B cell (primary cell): ENCODE measurements at regions not wholly inside any gene's neighbourhood (a gene's known extent, or its start where the extent isn't known, plus 50 kb on each side); places are given as distances from the start of the nearest gene placed in this dataset.
A peak's percentile ranks its signal among the peaks of the same experiment; 100 is the strongest.

ENCODE experiments used
- EZH2 ChIP-seq: IDR thresholded peaks from 2 replicates; pipeline ENCODE4 v1.6.1; 2012; ENCODE audit warnings: borderline replicate concordance, low read depth, mild to moderate bottlenecking, moderate library complexity, low read length; ENCODE audit not compliant: insufficient read depth, poor library complexity, severe bottlenecking
- TF ChIP-seq, protein P1 (sequence below): fragments of 200-600 bp; IDR thresholded peaks from one replicate; pipeline ENCODE4 v1.8.0; 2022; ENCODE audit warnings: antibody characterized with exemption, mild to moderate bottlenecking

DNA sequence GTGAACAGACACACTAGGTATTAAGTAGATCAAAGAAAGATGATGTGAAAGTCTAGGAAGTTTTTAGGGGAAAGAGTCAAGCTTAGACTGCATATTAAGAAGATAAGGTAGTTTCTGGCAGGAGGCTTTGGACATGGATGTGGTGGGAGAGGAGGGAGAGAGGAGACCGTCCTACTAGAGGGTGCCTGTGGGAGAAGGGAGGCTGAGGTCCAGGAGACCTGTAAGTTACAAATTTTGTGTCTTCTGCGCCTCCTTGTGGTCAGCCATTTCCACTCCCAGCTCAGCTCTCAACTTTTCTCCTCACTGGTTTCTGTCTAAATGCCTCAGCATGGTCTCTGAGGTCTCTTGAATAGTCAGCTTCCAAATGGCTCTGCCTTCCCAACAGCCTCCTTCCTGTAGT lies 193.5 kb downstream of the UNC5CL start:
- TF ChIP-seq, protein P1, sequence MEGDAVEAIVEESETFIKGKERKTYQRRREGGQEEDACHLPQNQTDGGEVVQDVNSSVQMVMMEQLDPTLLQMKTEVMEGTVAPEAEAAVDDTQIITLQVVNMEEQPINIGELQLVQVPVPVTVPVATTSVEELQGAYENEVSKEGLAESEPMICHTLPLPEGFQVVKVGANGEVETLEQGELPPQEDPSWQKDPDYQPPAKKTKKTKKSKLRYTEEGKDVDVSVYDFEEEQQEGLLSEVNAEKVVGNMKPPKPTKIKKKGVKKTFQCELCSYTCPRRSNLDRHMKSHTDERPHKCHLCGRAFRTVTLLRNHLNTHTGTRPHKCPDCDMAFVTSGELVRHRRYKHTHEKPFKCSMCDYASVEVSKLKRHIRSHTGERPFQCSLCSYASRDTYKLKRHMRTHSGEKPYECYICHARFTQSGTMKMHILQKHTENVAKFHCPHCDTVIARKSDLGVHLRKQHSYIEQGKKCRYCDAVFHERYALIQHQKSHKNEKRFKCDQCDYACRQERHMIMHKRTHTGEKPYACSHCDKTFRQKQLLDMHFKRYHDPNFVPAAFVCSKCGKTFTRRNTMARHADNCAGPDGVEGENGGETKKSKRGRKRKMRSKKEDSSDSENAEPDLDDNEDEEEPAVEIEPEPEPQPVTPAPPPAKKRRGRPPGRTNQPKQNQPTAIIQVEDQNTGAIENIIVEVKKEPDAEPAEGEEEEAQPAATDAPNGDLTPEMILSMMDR: peak; percentile 31
- TF ChIP-seq EZH2: no peak
